Progenitor cell of endocrine pancreas (in vitro differentiated cells): ENCODE measurements at regions not wholly inside any gene's neighbourhood (a gene's known extent, or its start where the extent isn't known, plus 50 kb on each side); places are given as distances from the start of the nearest gene placed in this dataset.

Experiments
- DNase-seq: peaks from one replicate; pipeline ENCODE4 v3.0.0; 2021; ENCODE audit warnings: low spot score; ENCODE audit not compliant: unreplicated experiment
- H3K27ac Mint-ChIP-seq: 2 replicates; pipeline ENCODE4 v1.8.0; 2021; ENCODE audit warnings: mild to moderate bottlenecking, moderate library complexity, mixed read lengths
- H3K27me3 Mint-ChIP-seq: 2 replicates; pipeline ENCODE4 v1.8.0; 2021; ENCODE audit warnings: mixed read lengths
- H3K36me3 Mint-ChIP-seq: 2 replicates; pipeline ENCODE4 v1.8.0; 2022; ENCODE audit warnings: mixed read lengths; ENCODE audit not compliant: insufficient read depth
- H3K4me1 Mint-ChIP-seq: 2 replicates; pipeline ENCODE4 v1.8.0; 2021; ENCODE audit warnings: low read depth, mixed read lengths
- H3K4me3 Mint-ChIP-seq: 2 replicates; pipeline ENCODE4 v1.8.0; 2021; ENCODE audit warnings: low read depth, mild to moderate bottlenecking, moderate library complexity, mixed read lengths
- H3K9me3 Mint-ChIP-seq: 2 replicates; pipeline ENCODE4 v1.8.0; 2021; ENCODE audit warnings: low read depth, mixed read lengths
- CTCF ChIP-seq: fragments of 200-600 bp; sonication (generic); IDR thresholded peaks from one replicate; pipeline ENCODE4 v1.5.0; 2021; ENCODE audit warnings: antibody characterized with exemption, mild to moderate bottlenecking; ENCODE audit not compliant: unreplicated experiment

DNA sequence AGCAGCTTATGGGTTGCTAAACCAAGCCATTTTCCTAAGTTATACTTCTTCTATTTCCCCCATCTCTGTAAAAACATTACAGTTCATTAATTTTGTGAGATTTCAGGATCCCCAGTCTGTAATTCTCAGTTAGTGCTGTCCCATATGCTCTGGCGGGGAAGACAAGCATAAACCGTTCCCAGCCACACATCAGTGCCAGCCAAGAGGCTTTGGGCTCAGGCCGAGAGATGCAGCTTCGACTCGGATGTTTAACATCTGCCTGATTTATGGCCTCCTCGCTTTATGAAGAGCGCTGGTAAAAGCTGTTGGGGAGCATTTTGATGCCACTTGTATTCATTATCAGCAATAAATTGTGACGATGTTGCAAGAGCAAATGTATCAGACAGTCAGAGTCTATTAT is 349.1 kb upstream of the CCDC196 start:
- no peak for DNase-seq
- no peak for TF ChIP-seq CTCF
- Mint-ChIP-seq H3K36me3 (no peaks in the 10 kb centered on the region), H3K27me3 (no peaks in the 10 kb centered on the region), H3K4me3 (no peak overlapping the region), H3K4me1 (peaks cover 4% of the 10 kb centered on the region), H3K27ac (no peak overlapping the region), H3K9me3 (no peaks in the 10 kb centered on the region)

DNA sequence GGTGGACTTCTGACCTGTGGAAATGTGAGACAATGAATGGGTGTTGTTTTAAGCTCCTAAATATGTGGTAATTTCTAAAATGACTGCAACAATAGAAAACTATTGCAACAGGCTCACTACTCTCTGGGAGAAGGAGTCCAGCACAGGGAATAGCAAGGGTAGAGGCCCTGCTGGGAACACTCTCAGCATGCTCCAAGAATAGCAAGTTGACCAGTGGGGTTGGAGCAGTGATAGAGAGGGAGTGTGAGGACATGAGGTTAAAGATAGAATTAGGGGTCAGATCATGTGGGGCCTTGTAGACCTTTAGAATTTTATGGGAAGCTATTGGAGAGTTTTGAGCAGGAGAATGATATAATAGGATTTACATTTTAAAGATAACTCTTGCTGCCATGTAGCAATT is 346.7 kb upstream of the CCDC196 start:
- Mint-ChIP-seq H3K27me3 (no peaks in the 10 kb centered on the region), H3K4me1 (peaks cover 4% of the 10 kb centered on the region), H3K4me3 (no peak overlapping the region), H3K36me3 (no peaks in the 10 kb centered on the region), H3K9me3 (no peaks in the 10 kb centered on the region), H3K27ac (no peak overlapping the region)
- DNase-seq = no peak
- TF ChIP-seq CTCF = no peak

- TF ChIP-seq CTCF = no peak
- Mint-ChIP-seq H3K4me1 (peaks cover 4% of the 10 kb centered on the region), H3K27ac (no peak overlapping the region), H3K4me3 (no peak overlapping the region), H3K9me3 (peaks cover 5% of the 10 kb centered on the region), H3K36me3 (no peaks in the 10 kb centered on the region), H3K27me3 (no peaks in the 10 kb centered on the region)
- no peak for DNase-seq
Measured at GRCh38 chr14:66140213-66140918, 345.8 kb upstream of the CCDC196 start.

- DNase-seq = no peak
- no peaks in the 10 kb centered on the region for H3K4me1 Mint-ChIP-seq
- no peak for TF ChIP-seq CTCF
- no peak overlapping the region for H3K27ac Mint-ChIP-seq
- H3K4me3 Mint-ChIP-seq = no peak overlapping the region
- no peaks in the 10 kb centered on the region for H3K36me3 Mint-ChIP-seq
- no peaks in the 10 kb centered on the region for H3K27me3 Mint-ChIP-seq
- H3K9me3 Mint-ChIP-seq = peaks cover 5% of the 10 kb centered on the region
Measured at GRCh38 chr14:66140963-66141362, 345.2 kb upstream of the CCDC196 start.

DNA sequence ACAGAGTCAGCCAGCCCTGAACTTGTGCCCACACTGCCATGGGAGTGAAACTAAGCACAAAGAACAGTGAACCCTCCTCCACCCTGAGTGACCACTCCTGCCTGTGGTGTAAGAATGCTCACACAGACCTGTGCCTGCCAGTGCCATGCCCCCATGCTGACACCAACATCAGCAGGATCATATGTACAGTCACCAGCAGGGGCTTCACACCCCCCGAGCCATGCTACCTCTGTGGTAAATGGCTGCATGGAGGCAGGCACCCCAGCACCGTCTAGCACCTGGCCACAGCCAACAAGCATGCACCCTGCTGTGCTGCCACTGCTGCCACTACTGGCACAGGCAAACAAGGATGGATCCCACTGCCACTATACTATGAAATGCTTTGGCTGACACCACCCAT is 344.4 kb upstream of the CCDC196 start:
- H3K9me3 Mint-ChIP-seq = peaks cover 7% of the 10 kb centered on the region
- no peaks in the 10 kb centered on the region for H3K4me1 Mint-ChIP-seq
- TF ChIP-seq CTCF = no peak
- DNase-seq = no peak
- H3K27ac Mint-ChIP-seq = no peak overlapping the region
- H3K27me3 Mint-ChIP-seq = no peaks in the 10 kb centered on the region
- no peaks in the 10 kb centered on the region for H3K36me3 Mint-ChIP-seq
- no peak overlapping the region for H3K4me3 Mint-ChIP-seq
